DMS79 (cell line): ENCODE measurements at regions not wholly inside any gene's neighbourhood (a gene's known extent, or its start where the extent isn't known, plus 50 kb on each side); places are given as distances from the start of the nearest gene placed in this dataset.
"Not testable (repeated sequence)": the region's sequence is repeated elsewhere in the genome, so short reads cannot be mapped to it uniquely, and the experiment has no call there.

Source experiments
- DNase-seq: peaks from one replicate; lab custom pipeline; 2025; lab: John Stamatoyannopoulos, UW

DNA sequence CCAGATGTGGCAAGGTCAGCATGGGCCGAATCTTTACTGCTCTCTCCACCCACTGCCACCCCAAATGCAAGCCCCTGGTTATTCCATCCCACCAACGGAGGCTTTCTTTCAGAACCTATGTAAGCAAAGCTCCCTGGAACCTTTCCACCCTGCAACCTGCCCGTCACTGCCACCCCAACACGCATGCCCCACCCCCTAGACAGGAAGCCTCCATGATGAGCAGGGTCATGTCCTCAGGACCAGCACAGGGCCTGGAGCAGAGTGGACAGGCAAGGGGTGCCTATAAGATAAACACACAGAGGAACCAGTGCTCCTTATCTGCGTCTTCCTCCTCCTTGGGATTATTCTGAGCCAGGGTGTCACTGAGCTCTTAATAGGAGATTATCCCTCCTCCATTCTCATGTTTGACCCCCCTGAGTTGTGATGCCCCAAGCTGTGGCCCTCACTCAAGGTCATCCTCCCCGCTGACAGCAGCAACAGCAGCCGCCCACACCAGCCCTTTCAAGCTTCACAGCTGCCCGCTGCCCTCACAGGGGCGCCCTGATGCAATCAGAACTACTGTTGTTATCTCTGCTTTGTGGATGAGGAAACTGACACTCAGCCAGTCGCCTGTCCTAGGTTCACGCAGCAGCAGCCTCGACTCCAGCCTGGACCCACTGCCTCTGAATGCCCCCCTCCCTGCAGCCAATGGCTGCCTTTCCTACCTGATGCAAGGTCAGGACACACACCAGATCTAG, 647.3 kb downstream of the TBC1D22A start:
- no peak for DNase-seq

DNA sequence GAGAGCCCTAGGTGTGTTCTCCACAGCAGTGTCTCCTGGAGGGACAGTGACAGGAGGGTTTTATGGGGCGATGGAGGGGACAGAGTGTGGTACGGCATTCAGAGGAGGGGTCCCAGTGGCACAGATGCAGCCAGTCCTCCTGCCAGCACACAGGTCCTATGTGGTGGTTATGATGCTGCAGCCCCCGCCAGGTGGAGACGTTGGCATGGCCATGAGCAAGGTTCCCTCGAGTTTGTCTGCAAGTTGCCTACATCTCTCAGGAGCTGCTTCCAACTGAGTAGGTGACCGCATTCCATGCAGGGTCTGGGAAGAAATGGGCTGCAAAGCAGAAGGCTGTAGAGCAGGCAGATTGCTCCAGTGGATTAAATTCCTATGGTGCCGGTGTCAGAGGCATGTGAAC, 646.0 kb downstream of the TBC1D22A start:
- no peak for DNase-seq

DNA sequence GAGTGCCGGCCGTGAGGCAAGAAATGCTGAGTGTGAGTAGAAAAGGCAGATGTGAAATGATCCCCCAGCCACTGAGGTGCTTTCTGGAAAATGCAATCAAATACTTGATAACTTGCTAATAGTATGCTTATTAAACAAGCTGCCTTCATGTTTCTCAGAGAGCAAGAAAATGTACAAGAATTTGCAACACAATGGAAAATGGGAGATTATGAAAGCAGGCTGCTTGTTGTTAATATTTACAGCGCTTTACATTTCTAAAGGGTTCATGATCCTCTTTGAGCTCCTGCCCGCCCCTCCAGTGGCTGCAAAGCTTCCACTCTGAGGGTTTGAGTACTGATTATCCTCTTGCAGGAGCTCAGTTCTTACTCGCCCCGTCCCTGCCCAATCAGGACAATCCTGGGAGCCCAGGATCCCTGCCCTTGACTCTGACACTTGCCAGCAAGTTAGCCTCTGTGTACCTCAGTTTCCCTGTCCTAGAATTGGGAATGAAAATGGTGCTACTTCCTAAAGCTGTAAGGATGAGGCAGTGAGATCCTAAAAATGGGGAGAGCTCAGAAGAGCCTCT, 645.1 kb downstream of the TBC1D22A start:
- DNase-seq: no peak

DNA sequence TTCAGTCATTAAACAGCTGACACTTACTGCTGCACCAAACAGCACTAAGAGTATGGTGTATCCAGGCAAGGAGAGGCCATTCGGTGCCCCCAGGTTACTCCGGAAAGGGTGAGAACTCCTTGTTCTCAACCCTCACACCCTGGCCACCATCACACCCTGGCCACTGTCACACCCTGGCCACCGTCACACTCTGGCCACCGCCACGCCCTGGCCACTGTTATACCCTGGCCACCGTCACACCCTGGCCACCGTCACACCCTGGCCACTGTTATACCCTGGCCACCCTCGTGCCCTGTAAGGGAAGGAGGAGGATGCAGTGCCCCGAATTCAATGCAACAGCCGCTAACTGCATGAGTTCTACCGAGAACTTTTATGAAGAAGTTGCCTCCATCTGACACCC, 644.4 kb downstream of the TBC1D22A start:
- no peak for DNase-seq

GRCh38 chr22:47406180-47406834, 643.9 kb downstream of the TBC1D22A start:
- no peak for DNase-seq

DNA sequence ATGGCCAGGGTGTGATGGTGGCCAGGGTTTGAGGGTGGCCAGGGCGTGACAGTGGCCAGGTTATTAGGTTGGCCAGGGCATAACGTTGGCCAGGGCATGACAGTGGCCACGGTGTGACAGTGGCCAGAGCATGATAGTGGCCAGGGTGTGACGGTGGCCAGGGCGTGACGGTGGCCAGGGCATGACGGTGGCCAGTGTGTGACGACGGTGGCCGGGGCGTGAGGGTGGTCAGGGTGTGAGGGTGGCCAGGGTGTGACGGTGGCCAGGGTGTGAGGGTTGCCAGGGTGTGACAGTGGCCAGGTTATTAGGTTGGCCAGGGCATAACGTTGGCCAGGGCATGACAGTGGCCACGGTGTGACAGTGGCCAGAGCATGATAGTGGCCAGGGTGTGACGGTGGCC, 642.8 kb downstream of the TBC1D22A start:
- not testable (repeated sequence) for DNase-seq

DNA sequence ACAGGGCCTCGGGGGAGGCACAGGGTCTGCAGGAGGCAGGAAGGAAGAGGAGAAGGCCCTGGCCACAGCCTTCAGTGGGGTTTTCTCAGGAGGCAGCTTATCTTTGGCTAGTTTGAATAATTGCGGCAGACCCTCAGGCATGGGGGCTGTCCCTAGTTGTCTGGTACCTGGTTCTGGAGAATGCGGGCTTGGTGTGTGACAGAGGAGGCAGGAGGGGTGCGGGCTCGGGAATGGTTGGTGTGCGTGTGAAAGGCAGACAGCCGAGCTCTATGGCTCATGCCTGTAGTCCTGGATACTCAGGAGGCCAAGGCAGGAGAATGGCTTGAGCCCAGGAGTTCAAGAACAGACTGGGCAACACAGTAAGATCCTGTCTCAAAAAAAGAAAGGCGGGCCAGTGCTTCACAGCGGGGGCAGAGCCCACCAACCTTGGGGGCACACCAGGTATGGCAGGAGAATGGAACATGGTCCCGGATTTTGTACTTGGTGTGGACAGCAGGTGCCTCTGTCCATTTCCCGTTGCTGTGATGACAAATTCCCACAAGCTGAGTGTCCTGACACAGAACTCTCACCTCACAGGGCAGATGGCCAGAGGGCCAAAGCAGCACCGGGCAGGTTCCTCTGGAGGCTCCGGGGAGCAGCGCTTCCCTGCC, 640.6 kb downstream of the TBC1D22A start:
- DNase-seq: no peak

DNA sequence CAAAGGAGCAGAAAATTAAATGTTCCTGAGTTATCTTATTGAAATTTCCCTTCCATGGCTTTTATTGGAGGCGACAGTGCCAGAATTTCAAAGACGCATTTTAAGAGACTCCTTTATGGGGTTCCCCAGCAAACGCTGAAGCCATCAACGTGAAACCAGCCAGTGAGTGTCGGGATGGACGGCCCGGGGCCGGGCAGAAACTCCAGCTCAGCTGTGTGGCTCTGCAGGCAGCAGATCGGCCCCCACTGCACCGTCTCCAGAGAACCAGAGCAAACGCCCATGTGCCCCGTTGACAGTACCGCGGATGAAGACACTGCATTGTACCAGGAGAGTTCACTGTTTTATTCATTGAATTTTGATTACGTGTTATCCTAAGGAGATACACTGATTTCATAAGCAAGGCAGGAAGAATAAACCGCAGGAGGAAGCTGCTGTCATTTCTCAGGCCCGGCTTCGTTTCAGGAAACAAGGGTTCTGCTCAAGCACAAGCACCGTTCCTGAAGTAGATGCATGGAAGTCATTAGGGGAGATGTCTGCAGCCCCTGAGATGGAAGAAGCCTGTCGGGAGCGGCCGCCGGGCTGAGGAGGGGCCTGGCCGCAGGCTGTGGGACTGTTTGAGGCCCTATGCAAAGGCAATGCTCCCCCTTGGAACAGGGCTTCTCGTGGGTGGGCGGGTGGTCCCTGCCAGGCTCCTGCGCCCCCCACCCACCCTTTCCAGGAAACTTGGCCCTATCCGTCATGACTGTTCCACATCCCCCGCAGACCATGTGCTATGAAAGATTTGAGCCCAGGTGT, 639.7 kb downstream of the TBC1D22A start:
- DNase-seq: no peak

- DNase-seq: no peak
These were observed 639.1 kb downstream of the TBC1D22A start for GRCh38 chr22:47401592-47401898.

DNA sequence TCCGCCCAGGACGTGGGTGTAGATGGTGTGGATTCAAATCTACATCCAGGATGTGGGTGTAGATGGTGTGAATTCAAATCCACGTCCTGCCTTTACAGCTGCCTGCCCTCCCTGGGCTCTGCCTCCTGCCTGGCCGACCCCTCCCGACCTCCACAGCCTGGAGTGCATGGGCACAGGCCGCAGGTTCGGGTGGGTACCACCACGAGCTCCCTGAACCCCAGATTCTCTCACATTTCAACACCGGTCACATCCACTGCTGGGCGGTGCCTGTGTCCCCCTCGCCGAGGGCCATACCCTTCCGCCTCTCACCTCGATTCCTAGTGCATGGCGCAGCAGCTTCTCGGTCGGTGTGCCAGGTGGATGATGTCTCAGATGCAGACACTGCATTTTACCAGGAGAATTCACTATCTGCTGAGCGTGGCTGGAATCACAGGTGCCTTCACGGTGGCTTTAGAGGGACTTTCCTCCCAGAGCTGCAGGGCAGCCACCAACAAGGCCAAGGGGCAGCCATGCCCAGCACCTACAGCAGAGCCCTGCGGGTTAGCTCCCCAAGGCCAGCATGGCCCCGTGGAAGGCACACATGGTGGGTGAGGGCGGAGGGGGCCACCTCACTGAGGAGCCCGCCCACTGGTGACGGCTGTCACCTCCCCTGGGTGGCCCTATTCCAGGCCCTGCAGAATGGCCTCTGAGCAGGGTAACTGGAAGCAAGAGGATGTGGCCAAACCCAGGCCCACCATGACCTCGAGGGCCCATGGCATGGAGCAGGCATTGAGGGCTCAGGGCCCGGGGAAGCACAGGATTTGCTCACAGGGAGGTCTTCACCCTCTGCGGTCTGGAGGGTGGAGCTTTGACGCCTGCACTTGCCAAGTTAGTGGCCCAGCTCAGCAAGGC, 638.5 kb downstream of the TBC1D22A start:
- no peak for DNase-seq

- DNase-seq: not testable (repeated sequence)
These were observed 637.7 kb downstream of the TBC1D22A start for GRCh38 chr22:47400131-47400530.

- DNase-seq: no peak
These were observed 636.7 kb downstream of the TBC1D22A start for GRCh38 chr22:47398921-47399790.

DNA sequence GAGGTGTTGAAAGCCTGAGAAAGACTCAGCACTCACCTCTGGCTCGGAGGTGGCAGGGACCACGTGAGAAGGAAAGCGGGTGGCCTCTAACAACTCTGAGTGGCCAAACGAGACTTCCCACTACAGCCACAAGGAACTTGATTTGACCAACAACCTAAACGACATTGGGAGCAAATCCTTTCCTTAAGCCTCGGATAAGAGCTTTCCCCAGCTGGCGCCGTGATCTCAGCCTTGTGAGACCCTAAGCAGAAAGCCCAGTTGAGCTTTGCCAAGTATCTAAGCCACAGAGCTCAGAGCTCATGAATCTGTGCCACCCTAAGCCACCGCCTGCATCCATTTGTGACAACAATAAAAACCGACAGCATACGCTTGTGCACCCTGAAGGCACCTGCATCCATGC, 636.0 kb downstream of the TBC1D22A start:
- DNase-seq: no peak

DNA sequence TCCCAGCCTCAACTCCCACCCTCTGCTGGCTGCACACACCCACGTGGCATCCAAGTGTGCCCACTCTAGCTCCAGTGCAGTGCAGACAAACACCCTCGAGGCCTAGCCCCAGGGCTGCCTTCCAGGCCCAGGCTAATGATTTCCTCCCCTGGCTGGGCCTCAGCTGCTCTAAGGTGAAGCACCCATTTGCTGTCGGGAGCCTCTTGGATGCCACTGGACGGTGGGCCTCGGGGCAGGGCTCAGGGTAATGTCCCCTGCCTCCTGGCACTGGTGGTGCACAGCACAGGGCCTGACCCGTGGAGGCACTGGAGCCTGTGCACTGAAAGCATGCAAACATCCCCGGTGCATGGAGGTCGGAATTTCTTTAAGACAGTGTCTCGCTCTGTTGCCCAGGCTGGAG, 635.2 kb downstream of the TBC1D22A start:
- no peak for DNase-seq

- DNase-seq: no peak
These were observed 634.1 kb downstream of the TBC1D22A start for GRCh38 chr22:47396515-47396914.

GRCh38 chr22:47396105-47396504, 633.7 kb downstream of the TBC1D22A start:
- no peak for DNase-seq

- no peak for DNase-seq
These were observed 633.0 kb downstream of the TBC1D22A start for GRCh38 chr22:47395481-47395880.

GRCh38 chr22:47394504-47395440, 632.3 kb downstream of the TBC1D22A start:
- no peak for DNase-seq

GRCh38 chr22:47393191-47393590, 630.7 kb downstream of the TBC1D22A start:
- DNase-seq: no peak
